ENCODE measurements at regions not wholly inside any gene's neighbourhood (a gene's known extent, or its start where the extent isn't known, plus 50 kb on each side); places are given as distances from the start of the nearest gene placed in this dataset.

GRCh38 chr13:68696907-68697306 lies 1410.7 kb upstream of the ATXN8OS start:
- TF ChIP-seq NFIC (IDR thresholded peaks at IDR 0.05) = no peak
- no peak for TF ChIP-seq ZBTB7A (IDR thresholded peaks at IDR 0.05; ENCODE audit: low read depth)
- TF ChIP-seq TAF1 (IDR thresholded peaks at IDR 0.05; ENCODE audit: low read depth) = no peak
- TF ChIP-seq CREB1 (IDR thresholded peaks at IDR 0.05; ENCODE audit: low read depth) = no peak
- no peak for TF ChIP-seq REST (IDR thresholded peaks at IDR 0.05; ENCODE audit: low read depth)
- no peak for TF ChIP-seq FOXM1 (IDR thresholded peaks at IDR 0.05; ENCODE audit: borderline replicate concordance, low read depth)
- no peak for TF ChIP-seq CEBPB (IDR thresholded peaks at IDR 0.05)
- TF ChIP-seq TEAD4 (IDR thresholded peaks at IDR 0.05) = no peak
